ENCODE measurements at regions not wholly inside any gene's neighbourhood (a gene's known extent, or its start where the extent isn't known, plus 50 kb on each side); places are given as distances from the start of the nearest gene placed in this dataset.
A peak's percentile ranks its signal among the peaks of the same experiment; 100 is the strongest.

DNA sequence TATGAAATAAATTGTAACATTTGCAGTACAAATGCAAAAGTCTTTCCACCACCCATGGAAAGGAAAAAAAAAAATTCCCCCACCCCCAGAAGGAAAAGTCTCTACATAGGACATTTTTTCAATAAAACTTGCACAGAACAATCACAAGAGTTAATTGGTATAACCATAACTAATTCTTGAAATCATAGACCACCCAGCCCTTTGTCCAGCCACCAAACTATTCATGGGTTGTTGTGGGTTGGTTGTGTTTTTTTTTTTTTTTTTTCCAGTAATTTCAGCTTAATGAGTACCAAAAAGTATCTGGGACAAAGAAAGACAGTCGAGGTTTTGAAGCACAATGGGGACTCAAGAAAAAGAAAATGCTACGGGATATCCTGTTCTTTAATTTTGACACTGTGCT, 355.0 kb upstream of the ROBO2 start:
- Histone ChIP-seq H3K4me3 (ENCODE audit: low read length) (no peak overlapping the region), H3K4me1 (ENCODE audit: control insufficient read depth, low read depth, low read length) (peaks cover 2% of the 10 kb centered on the region), H3K4ac (ENCODE audit: low read depth, low read length) (no peak overlapping the region), H3K27ac (ENCODE audit: low read depth, low read length) (no peak overlapping the region), H3K23ac (ENCODE audit: low read length) (no peak overlapping the region), H3K18ac (ENCODE audit: low read length) (no peak overlapping the region), H3K9ac (ENCODE audit: low read length) (no peak overlapping the region), H3K36me3 (ENCODE audit: control insufficient read depth, insufficient read depth, low read length) (no peaks in the 10 kb centered on the region), H3K4me2 (ENCODE audit: low read length) (no peak overlapping the region), H3K56ac (ENCODE audit: low read length) (no peak overlapping the region), H2BK15ac (replicated peaks; ENCODE audit: low read depth) (no peak overlapping the region), H2AK5ac (ENCODE audit: low read length) (no peak overlapping the region), H2BK120ac (ENCODE audit: low read depth, low read length) (no peak overlapping the region), H4K5ac (ENCODE audit: low read length) (no peak overlapping the region), H3K79me1 (ENCODE audit: low read length) (no peaks in the 10 kb centered on the region), H2BK5ac (ENCODE audit: low read length) (no peak overlapping the region), H3K27me3 (ENCODE audit: insufficient read depth, low read length, poor library complexity) (no peaks in the 10 kb centered on the region), H4K8ac (ENCODE audit: low read depth, low read length) (no peak overlapping the region), H3K79me2 (ENCODE audit: control insufficient read depth, insufficient read depth, low read length) (no peaks in the 10 kb centered on the region)
- DNase-seq = no peak
- no CpG with 5 or more reads among the region's 2 CpGs for WGBS (ENCODE audit: extremely low coverage, insufficient coverage, low lambda C conversion rate)

DNA sequence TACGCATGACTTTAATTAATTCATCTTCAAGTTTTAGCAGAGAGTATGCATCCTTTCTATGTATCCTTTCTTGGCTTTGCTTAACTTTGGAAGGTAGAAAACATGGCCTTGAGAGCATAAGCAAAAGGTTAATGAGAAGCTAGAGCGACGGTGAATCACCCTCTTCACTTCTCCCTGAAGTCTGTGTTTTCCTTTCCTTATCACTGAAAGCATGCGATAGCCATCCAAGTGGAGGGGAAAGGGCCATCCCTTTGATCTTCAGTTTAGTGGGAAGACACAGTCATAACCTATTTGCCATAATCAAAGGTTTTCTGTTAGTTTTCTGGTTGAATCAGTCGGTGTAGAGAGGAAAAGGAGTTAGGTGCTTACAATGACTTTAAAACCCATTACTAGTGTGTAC, 354.0 kb upstream of the ROBO2 start:
- Histone ChIP-seq H3K79me2 (ENCODE audit: control insufficient read depth, insufficient read depth, low read length) (no peaks in the 10 kb centered on the region), H2AK5ac (ENCODE audit: low read length) (no peak overlapping the region), H3K4me1 (ENCODE audit: control insufficient read depth, low read depth, low read length) (peaks cover 2% of the 10 kb centered on the region), H3K4me3 (ENCODE audit: low read length) (no peak overlapping the region), H3K23ac (ENCODE audit: low read length) (no peak overlapping the region), H3K9ac (ENCODE audit: low read length) (no peak overlapping the region), H3K56ac (ENCODE audit: low read length) (no peak overlapping the region), H3K18ac (ENCODE audit: low read length) (no peak overlapping the region), H4K8ac (ENCODE audit: low read depth, low read length) (no peak overlapping the region), H2BK15ac (replicated peaks; ENCODE audit: low read depth) (no peak overlapping the region), H3K27me3 (ENCODE audit: insufficient read depth, low read length, poor library complexity) (no peaks in the 10 kb centered on the region), H3K36me3 (ENCODE audit: control insufficient read depth, insufficient read depth, low read length) (no peaks in the 10 kb centered on the region), H2BK120ac (ENCODE audit: low read depth, low read length) (no peak overlapping the region), H3K4ac (ENCODE audit: low read depth, low read length) (no peak overlapping the region), H2BK5ac (ENCODE audit: low read length) (no peak overlapping the region), H3K79me1 (ENCODE audit: low read length) (no peaks in the 10 kb centered on the region), H3K4me2 (ENCODE audit: low read length) (no peak overlapping the region), H3K27ac (ENCODE audit: low read depth, low read length) (no peak overlapping the region), H4K5ac (ENCODE audit: low read length) (no peak overlapping the region)
- peak; percentile 59 for DNase-seq
- WGBS (ENCODE audit: extremely low coverage, insufficient coverage, low lambda C conversion rate) = 100% methylated on average over 1 of the region's 5 CpGs

DNA sequence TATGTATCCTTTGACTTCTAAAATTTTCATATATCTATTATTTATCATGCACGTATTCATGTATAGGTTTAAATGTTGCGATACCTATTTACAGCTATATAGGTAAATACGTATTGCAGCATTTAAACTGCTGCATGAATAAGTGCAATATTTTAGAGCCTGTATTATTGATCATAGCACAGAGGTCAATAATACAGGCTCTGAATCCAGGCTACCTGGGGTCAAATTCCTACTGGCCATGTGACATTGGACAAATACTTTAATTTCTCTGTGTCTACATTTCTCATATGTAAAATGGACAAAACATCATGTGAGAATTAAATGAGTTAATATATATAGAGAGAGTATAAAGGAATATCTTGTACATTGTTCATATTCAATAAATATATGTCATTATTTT, 352.9 kb upstream of the ROBO2 start:
- H3K18ac ChIP-seq (ENCODE audit: low read length) = no peak overlapping the region
- no peak overlapping the region for H2BK15ac ChIP-seq (replicated peaks; ENCODE audit: low read depth)
- DNase-seq = no peak
- H4K5ac ChIP-seq (ENCODE audit: low read length) = no peak overlapping the region
- H3K4me3 ChIP-seq (ENCODE audit: low read length) = no peak overlapping the region
- no peak overlapping the region for H3K9ac ChIP-seq (ENCODE audit: low read length)
- no peaks in the 10 kb centered on the region for H3K79me2 ChIP-seq (ENCODE audit: control insufficient read depth, insufficient read depth, low read length)
- H2AK5ac ChIP-seq (ENCODE audit: low read length) = no peak overlapping the region
- no peak overlapping the region for H3K4ac ChIP-seq (ENCODE audit: low read depth, low read length)
- no CpG with 5 or more reads among the region's 3 CpGs for WGBS (ENCODE audit: extremely low coverage, insufficient coverage, low lambda C conversion rate)
- no peak overlapping the region for H2BK5ac ChIP-seq (ENCODE audit: low read length)
- no peak overlapping the region for H3K4me2 ChIP-seq (ENCODE audit: low read length)
- H3K27ac ChIP-seq (ENCODE audit: low read depth, low read length) = no peak overlapping the region
- no peak overlapping the region for H3K23ac ChIP-seq (ENCODE audit: low read length)
- no peaks in the 10 kb centered on the region for H3K27me3 ChIP-seq (ENCODE audit: insufficient read depth, low read length, poor library complexity)
- H3K79me1 ChIP-seq (ENCODE audit: low read length) = no peaks in the 10 kb centered on the region
- H3K36me3 ChIP-seq (ENCODE audit: control insufficient read depth, insufficient read depth, low read length) = no peaks in the 10 kb centered on the region
- H3K56ac ChIP-seq (ENCODE audit: low read length) = no peak overlapping the region
- H2BK120ac ChIP-seq (ENCODE audit: low read depth, low read length) = no peak overlapping the region
- H3K4me1 ChIP-seq (ENCODE audit: control insufficient read depth, low read depth, low read length) = peaks cover 2% of the 10 kb centered on the region
- H4K8ac ChIP-seq (ENCODE audit: low read depth, low read length) = no peak overlapping the region

DNA sequence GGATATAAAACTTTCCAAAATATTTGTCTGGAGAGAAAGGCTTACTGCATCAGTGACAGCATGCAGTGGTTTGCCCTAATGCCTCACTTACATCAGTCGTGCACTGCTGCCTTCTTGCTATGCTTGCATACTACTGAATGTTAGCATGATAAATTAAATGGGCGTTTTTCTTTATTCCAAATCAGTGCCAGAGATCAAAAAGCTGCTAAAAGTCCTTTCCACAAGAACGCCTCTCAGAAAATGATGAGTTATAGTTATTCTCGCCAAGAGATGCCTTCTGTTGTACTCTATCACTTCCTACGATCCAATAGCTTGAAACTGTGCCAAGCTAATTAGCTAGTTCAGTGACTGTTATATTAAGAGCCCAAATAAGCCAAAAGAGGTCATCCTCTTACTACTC, 345.8 kb upstream of the ROBO2 start:
- no peaks in the 10 kb centered on the region for H3K79me1 ChIP-seq (ENCODE audit: low read length)
- DNase-seq = no peak

DNA sequence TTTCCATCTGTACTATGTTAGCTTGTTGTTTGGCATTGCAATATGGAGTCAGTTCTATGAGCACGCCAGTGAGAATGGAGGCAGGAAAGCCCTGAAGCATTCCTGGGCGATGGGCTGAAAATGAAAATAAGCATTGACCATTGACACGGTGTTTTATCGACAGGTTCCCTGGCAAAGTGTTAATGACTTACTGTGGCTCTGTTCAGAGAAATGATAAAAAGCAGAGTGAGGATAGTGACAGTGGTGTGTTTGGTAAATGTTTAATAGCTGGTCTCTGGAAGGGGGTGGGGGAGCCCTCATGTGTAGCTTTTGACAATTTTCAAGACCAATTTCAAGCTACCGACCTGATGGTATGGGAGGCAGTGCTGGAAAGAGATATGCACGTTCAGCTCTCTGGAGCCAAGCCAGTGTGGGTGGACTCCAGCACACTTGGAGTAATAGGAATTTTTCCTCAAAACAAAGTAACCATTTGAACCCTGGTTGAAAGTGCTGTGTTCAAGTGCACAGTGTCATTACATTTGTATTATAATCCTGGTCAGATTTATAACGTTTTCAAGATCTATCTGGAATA, 341.7 kb upstream of the ROBO2 start:
- Histone ChIP-seq H4K5ac (ENCODE audit: low read length) (no peak overlapping the region), H3K4ac (ENCODE audit: low read depth, low read length) (no peak overlapping the region), H2BK5ac (ENCODE audit: low read length) (no peak overlapping the region), H2AK5ac (ENCODE audit: low read length) (no peak overlapping the region), H3K36me3 (ENCODE audit: control insufficient read depth, insufficient read depth, low read length) (no peaks in the 10 kb centered on the region), H3K27ac (ENCODE audit: low read depth, low read length) (no peak overlapping the region), H3K27me3 (ENCODE audit: insufficient read depth, low read length, poor library complexity) (no peaks in the 10 kb centered on the region), H3K79me2 (ENCODE audit: control insufficient read depth, insufficient read depth, low read length) (no peaks in the 10 kb centered on the region), H2BK15ac (replicated peaks; ENCODE audit: low read depth) (no peak overlapping the region), H3K79me1 (ENCODE audit: low read length) (no peaks in the 10 kb centered on the region), H3K4me1 (ENCODE audit: control insufficient read depth, low read depth, low read length) (no peaks in the 10 kb centered on the region), H3K18ac (ENCODE audit: low read length) (no peak overlapping the region), H3K4me3 (ENCODE audit: low read length) (no peak overlapping the region), H3K23ac (ENCODE audit: low read length) (no peak overlapping the region), H3K4me2 (ENCODE audit: low read length) (no peak overlapping the region), H4K8ac (ENCODE audit: low read depth, low read length) (no peak overlapping the region), H2BK120ac (ENCODE audit: low read depth, low read length) (no peak overlapping the region), H3K9ac (ENCODE audit: low read length) (no peak overlapping the region), H3K56ac (ENCODE audit: low read length) (no peak overlapping the region)
- DNase-seq = no peak
- no CpG with 5 or more reads among the region's 7 CpGs for WGBS (ENCODE audit: extremely low coverage, insufficient coverage, low lambda C conversion rate)

More for the DNA sequence above, 345.8 kb upstream of the ROBO2 start:
- Histone ChIP-seq H3K4me3 (ENCODE audit: low read length) (no peak overlapping the region), H3K27ac (ENCODE audit: low read depth, low read length) (no peak overlapping the region), H3K4ac (ENCODE audit: low read depth, low read length) (no peak overlapping the region), H4K5ac (ENCODE audit: low read length) (no peak overlapping the region), H2AK5ac (ENCODE audit: low read length) (no peak overlapping the region), H3K79me2 (ENCODE audit: control insufficient read depth, insufficient read depth, low read length) (no peaks in the 10 kb centered on the region), H3K23ac (ENCODE audit: low read length) (no peak overlapping the region), H2BK5ac (ENCODE audit: low read length) (no peak overlapping the region), H3K4me1 (ENCODE audit: control insufficient read depth, low read depth, low read length) (no peaks in the 10 kb centered on the region), H3K9ac (ENCODE audit: low read length) (no peak overlapping the region), H2BK120ac (ENCODE audit: low read depth, low read length) (no peak overlapping the region), H3K56ac (ENCODE audit: low read length) (no peak overlapping the region), H3K27me3 (ENCODE audit: insufficient read depth, low read length, poor library complexity) (no peaks in the 10 kb centered on the region), H3K36me3 (ENCODE audit: control insufficient read depth, insufficient read depth, low read length) (no peaks in the 10 kb centered on the region), H3K18ac (ENCODE audit: low read length) (no peak overlapping the region), H4K8ac (ENCODE audit: low read depth, low read length) (no peak overlapping the region), H2BK15ac (replicated peaks; ENCODE audit: low read depth) (no peak overlapping the region), H3K4me2 (ENCODE audit: low read length) (no peak overlapping the region)
- no CpG with 5 or more reads among the region's 5 CpGs for WGBS (ENCODE audit: extremely low coverage, insufficient coverage, low lambda C conversion rate)

DNA sequence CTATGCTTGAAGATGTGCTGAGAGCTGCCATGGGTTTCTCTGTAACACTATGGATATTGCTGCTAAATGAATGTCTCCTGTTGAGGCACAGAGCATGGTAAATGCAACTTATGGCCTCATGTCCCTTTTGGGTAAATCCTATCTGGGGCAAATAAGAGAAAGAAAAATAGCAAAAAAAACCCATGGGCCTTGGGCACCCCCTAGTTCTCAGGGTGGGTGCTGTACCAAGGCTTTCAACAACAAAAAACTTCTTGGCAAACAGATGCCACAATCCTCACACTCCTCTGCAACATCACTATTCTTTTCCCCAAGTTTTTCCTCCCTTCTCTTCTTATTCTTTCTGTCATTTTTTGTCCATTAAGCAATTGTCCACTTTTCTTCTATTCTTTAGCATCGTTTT, 340.1 kb upstream of the ROBO2 start:
- no peak for DNase-seq
- Histone ChIP-seq H3K36me3 (ENCODE audit: control insufficient read depth, insufficient read depth, low read length) (no peaks in the 10 kb centered on the region), H3K18ac (ENCODE audit: low read length) (no peak overlapping the region), H3K79me1 (ENCODE audit: low read length) (no peaks in the 10 kb centered on the region), H3K56ac (ENCODE audit: low read length) (no peak overlapping the region), H2BK15ac (replicated peaks; ENCODE audit: low read depth) (no peak overlapping the region), H3K79me2 (ENCODE audit: control insufficient read depth, insufficient read depth, low read length) (no peaks in the 10 kb centered on the region), H2BK5ac (ENCODE audit: low read length) (no peak overlapping the region), H2BK120ac (ENCODE audit: low read depth, low read length) (no peak overlapping the region), H4K8ac (ENCODE audit: low read depth, low read length) (no peak overlapping the region), H3K27ac (ENCODE audit: low read depth, low read length) (no peak overlapping the region), H4K5ac (ENCODE audit: low read length) (no peak overlapping the region), H3K4me2 (ENCODE audit: low read length) (no peak overlapping the region), H3K4me3 (ENCODE audit: low read length) (no peak overlapping the region), H2AK5ac (ENCODE audit: low read length) (no peak overlapping the region), H3K4ac (ENCODE audit: low read depth, low read length) (no peak overlapping the region), H3K9ac (ENCODE audit: low read length) (no peak overlapping the region), H3K23ac (ENCODE audit: low read length) (no peak overlapping the region), H3K4me1 (ENCODE audit: control insufficient read depth, low read depth, low read length) (no peaks in the 10 kb centered on the region), H3K27me3 (ENCODE audit: insufficient read depth, low read length, poor library complexity) (no peaks in the 10 kb centered on the region)
- 100% methylated on average over 1 of the region's 1 CpG for WGBS (ENCODE audit: extremely low coverage, insufficient coverage, low lambda C conversion rate)

Measured in mesendoderm (in vitro differentiated cells).